HL-60 (cell line): ENCODE measurements at regions not wholly inside any gene's neighbourhood (a gene's known extent, or its start where the extent isn't known, plus 50 kb on each side); places are given as distances from the start of the nearest gene placed in this dataset.

Source experiments
- POLR2AphosphoS5 ChIP-seq: IDR thresholded peaks from 2 replicates; pipeline ENCODE4 v1.6.1; 2012; ENCODE audit warnings: low read depth
- TF ChIP-seq, protein P1 (sequence below): IDR thresholded peaks from 2 replicates; pipeline ENCODE4 v1.6.1; 2012; ENCODE audit warnings: low read depth; ENCODE audit not compliant: insufficient replicate concordance

DNA sequence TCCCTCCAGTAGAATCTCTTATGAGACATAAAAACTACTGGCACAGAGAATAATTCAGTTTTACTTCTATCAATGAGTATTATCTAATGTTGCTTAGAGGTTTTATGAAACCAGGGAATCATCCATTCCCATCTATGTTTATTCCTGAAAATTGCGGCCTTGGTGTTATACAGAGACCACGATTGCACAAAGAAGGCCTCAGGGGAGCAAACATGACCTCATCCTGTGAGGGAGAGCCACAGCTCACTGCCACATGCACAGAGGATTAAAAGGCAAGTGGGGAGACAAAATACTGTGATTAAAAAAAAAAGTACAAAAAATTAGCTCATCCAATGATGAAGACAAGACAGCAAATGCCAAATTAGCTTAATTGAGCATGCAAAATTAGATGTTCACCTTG is 111.8 kb upstream of the SLC35G4 start:
- TF ChIP-seq, protein P1, sequence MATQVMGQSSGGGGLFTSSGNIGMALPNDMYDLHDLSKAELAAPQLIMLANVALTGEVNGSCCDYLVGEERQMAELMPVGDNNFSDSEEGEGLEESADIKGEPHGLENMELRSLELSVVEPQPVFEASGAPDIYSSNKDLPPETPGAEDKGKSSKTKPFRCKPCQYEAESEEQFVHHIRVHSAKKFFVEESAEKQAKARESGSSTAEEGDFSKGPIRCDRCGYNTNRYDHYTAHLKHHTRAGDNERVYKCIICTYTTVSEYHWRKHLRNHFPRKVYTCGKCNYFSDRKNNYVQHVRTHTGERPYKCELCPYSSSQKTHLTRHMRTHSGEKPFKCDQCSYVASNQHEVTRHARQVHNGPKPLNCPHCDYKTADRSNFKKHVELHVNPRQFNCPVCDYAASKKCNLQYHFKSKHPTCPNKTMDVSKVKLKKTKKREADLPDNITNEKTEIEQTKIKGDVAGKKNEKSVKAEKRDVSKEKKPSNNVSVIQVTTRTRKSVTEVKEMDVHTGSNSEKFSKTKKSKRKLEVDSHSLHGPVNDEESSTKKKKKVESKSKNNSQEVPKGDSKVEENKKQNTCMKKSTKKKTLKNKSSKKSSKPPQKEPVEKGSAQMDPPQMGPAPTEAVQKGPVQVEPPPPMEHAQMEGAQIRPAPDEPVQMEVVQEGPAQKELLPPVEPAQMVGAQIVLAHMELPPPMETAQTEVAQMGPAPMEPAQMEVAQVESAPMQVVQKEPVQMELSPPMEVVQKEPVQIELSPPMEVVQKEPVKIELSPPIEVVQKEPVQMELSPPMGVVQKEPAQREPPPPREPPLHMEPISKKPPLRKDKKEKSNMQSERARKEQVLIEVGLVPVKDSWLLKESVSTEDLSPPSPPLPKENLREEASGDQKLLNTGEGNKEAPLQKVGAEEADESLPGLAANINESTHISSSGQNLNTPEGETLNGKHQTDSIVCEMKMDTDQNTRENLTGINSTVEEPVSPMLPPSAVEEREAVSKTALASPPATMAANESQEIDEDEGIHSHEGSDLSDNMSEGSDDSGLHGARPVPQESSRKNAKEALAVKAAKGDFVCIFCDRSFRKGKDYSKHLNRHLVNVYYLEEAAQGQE = no peak
- TF ChIP-seq POLR2AphosphoS5 = no peak
